GM19397 (cell line): ENCODE measurements at regions not wholly inside any gene's neighbourhood (a gene's known extent, or its start where the extent isn't known, plus 50 kb on each side); places are given as distances from the start of the nearest gene placed in this dataset.
A peak's percentile ranks its signal among the peaks of the same experiment; 100 is the strongest.
"Not testable (repeated sequence)": the region's sequence is repeated elsewhere in the genome, so short reads cannot be mapped to it uniquely, and the experiment has no call there.

ENCODE experiments used
- ATAC-seq: cut with Tn5 transposase; IDR thresholded peaks from one replicate; pipeline ENCODE4 v1.9.1; 2021; ENCODE audit warnings: mild to moderate bottlenecking, moderate library complexity; ENCODE audit not compliant: unreplicated experiment

DNA sequence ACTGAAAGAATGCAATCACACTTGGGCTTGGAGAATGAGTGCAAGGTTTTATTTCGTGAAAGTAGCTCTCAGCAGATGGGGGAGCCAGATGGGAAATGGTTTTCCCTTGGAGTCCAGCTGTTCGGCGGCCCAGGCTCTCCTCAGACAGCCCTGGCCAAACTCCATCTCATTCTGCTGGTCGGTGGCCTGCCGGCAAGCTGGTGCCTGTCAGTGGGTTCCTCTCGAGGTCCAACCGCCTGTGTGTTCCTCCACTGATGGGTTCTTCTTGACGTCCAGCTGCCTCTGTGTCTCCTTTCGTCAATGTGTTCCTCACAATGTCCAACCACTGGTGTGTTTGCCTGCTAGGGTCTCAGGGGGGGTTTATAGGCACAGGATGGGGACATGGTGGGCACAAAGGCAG, 80.3 kb downstream of the POU3F4 start:
- ATAC-seq, result no peak

- no peak for ATAC-seq
Measured at GRCh38 chrX:83593634-83594294, 85.7 kb downstream of the POU3F4 start.

GRCh38 chrX:83630662-83631061, 122.6 kb downstream of the POU3F4 start:
- ATAC-seq, result no peak

DNA sequence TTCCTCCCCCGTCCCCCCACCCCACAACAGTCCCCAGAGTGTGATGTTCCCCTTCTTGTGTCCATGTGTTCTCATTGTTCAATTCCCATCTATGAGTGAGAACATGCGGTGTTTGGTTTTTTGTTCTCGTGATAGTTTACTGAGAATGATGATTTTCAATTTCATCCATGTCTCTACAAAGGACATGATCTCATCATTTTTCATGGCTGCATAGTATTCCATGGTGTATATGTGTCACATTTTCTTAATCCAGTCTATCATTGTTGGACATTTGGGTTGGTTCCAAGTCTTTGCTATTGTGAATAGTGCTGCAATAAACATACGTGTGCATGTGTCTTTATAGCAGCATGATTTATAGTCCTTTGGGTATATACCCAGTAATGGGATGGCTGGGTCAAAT, 141.6 kb downstream of the POU3F4 start:
- not testable (repeated sequence) for ATAC-seq

GRCh38 chrX:83658731-83659130, 150.6 kb downstream of the POU3F4 start:
- peak; percentile 57 for ATAC-seq
